Skeletal muscle tissue (tissue), 3 donors: ENCODE measurements at regions not wholly inside any gene's neighbourhood (a gene's known extent, or its start where the extent isn't known, plus 50 kb on each side); places are given as distances from the start of the nearest gene placed in this dataset.

ENCODE experiments used
- H3K27ac ChIP-seq: one replicate; pipeline ENCODE4 v1.7.0; 2013; ENCODE audit warnings: mild to moderate bottlenecking, low read depth, low read length, inconsistent platforms
- H3K27me3 ChIP-seq, 3 donors: one replicate each; pipeline ENCODE4 v1.7.0; 2013; ENCODE audit warnings: low read length in 3 of 3; ENCODE audit not compliant: control insufficient read depth in 3 of 3, insufficient read depth in 3 of 3
- H3K36me3 ChIP-seq, 3 donors: one replicate each; pipeline ENCODE4 v1.7.0; 2013; ENCODE audit warnings: low read length in 3 of 3; ENCODE audit not compliant: control insufficient read depth in 3 of 3, insufficient read depth in 3 of 3
- H3K4me1 ChIP-seq, 3 donors: one replicate each; pipeline ENCODE4 v1.7.0; 2013; ENCODE audit warnings: low read length in 3 of 3, mild to moderate bottlenecking in 3 of 3; ENCODE audit not compliant: control insufficient read depth in 3 of 3, insufficient read depth in 3 of 3
- H3K4me3 ChIP-seq, 3 donors: one replicate each; pipeline ENCODE4 v1.7.0; 2013; ENCODE audit warnings: low read length in 3 of 3
- H3K9ac ChIP-seq, 3 donors: one replicate each; pipeline ENCODE4 v1.7.0; 2013; ENCODE audit warnings: low read length in 3 of 3, mild to moderate bottlenecking in 3 of 3, moderate library complexity in 2 of 3, low read depth in 1 of 3
- H3K9me3 ChIP-seq, 3 donors: one replicate each; pipeline ENCODE4 v1.7.0; 2013; ENCODE audit warnings: low read length in 3 of 3; ENCODE audit not compliant: control insufficient read depth in 3 of 3
- donor health status: Osteomylitis.

DNA sequence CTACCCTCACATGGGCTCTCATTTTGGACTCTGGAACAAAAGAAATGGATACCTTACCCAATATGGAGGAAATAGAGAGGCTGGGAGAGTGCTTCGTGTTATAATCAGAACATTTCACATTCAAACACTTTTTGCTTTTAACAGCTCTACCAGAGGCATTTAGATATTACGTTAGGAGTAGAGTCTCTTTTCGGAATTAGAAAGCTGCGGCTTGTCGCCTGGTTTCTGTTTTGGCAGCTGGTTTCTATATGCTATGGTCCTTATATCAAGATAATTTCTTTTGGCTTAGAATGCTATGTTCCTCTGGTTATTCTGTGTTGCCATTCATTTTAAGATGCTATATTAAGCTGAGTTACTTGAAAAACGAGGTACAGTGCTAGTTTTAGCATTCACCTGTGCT lies 392.8 kb upstream of the GALNT5 start:
- Histone ChIP-seq H3K27ac (no peak overlapping the region), H3K4me3 (no peak overlapping the region), H3K9ac (no peak overlapping the region), H3K36me3 (no peaks in the 10 kb centered on the region), H3K27me3 (no peaks in the 10 kb centered on the region), H3K4me1 (no peaks in the 10 kb centered on the region), H3K9me3 (no peaks in the 10 kb centered on the region)

DNA sequence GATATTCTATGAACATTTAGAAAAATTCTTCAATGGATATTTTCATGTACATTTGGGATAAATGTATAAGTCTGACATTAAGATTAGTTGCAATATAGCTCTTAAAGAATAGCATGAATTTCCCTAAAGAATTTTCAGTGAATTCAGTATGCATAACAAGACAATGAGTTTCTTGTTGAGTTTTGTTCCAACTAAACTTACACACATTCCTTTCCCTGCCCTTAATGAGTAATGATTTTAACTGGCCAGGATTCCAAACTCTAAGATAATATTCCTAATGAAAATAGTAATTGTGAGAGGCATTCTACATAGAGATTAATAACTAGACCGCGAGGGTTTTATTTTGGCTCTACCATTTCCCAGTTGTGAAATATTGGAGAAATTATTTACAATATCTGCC lies 390.3 kb upstream of the GALNT5 start:
- no peaks in the 10 kb centered on the region for H3K9me3 ChIP-seq
- H3K9ac ChIP-seq, result no peak overlapping the region
- H3K27ac ChIP-seq, result no peak overlapping the region
- no peaks in the 10 kb centered on the region for H3K36me3 ChIP-seq
- H3K4me3 ChIP-seq, result no peak overlapping the region
- H3K27me3 ChIP-seq, result no peaks in the 10 kb centered on the region
- H3K4me1 ChIP-seq, result no peaks in the 10 kb centered on the region

DNA sequence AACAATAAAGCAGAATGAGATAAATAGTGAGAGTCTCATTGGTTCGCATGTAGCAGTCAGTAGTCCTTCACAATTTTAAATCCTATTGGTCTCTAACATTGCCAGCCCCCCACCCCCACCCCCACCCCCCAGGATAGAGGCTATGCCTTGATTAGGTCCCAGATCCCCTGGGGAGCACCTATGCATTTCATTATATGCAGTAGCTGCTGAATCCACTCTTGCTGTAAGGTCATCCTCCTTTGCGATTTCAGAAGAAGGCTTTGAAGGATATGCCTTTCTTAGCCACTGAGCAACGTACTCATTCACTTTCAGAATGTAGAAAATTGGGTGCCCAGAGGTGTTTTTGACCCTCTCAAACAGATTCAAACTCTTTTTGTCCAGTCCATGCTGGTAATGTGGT lies 382.8 kb upstream of the GALNT5 start:
- no peaks in the 10 kb centered on the region for H3K27me3 ChIP-seq
- H3K4me3 ChIP-seq, result no peak overlapping the region
- H3K4me1 ChIP-seq, result no peaks in the 10 kb centered on the region
- no peak overlapping the region for H3K9ac ChIP-seq
- H3K9me3 ChIP-seq, result no peaks in the 10 kb centered on the region
- H3K27ac ChIP-seq, result no peak overlapping the region
- no peaks in the 10 kb centered on the region for H3K36me3 ChIP-seq

DNA sequence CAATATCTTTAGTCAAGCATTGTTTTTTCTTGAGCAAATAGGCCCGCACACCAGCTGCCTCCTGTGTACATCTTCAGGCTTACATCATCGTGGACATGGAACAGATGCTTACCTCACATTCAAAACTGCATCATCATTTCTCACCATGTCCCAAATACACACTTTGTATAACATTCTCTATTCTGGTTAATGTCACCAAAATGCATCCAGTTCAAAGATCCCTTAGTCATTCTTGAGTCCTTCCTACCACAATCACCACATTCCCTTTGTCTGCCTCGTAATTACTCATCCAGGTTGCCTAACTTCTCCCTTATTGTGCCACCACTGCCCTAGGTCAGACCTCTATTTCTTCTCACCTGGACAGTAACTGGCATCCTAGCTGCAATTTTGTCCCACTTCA lies 373.7 kb upstream of the GALNT5 start:
- no peaks in the 10 kb centered on the region for H3K9me3 ChIP-seq
- no peak overlapping the region for H3K4me3 ChIP-seq
- H3K9ac ChIP-seq, result no peak overlapping the region
- no peaks in the 10 kb centered on the region for H3K4me1 ChIP-seq
- no peak overlapping the region for H3K27ac ChIP-seq
- H3K27me3 ChIP-seq, result no peaks in the 10 kb centered on the region
- H3K36me3 ChIP-seq, result no peaks in the 10 kb centered on the region

DNA sequence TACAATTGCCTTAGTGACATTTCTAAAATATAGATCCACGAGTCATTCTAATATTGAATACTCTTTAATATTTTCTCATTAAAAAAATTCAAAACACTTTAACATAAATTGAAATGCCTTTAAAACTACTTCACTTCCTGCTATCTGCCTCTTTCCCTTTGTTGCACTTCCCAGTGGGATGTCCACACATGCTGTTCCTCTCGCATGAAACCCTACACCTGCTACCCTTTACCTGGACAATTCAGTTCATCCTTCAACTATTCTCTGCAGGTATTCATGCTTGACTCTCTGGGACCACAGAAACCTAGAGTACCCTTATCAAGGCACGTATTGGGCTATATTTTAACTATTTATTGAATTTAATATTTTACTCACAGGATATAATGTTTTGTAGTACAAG lies 373.3 kb upstream of the GALNT5 start:
- Histone ChIP-seq H3K4me3 (no peak overlapping the region), H3K27me3 (no peaks in the 10 kb centered on the region), H3K9ac (no peak overlapping the region), H3K4me1 (no peaks in the 10 kb centered on the region), H3K27ac (no peak overlapping the region), H3K9me3 (no peaks in the 10 kb centered on the region), H3K36me3 (no peaks in the 10 kb centered on the region)

DNA sequence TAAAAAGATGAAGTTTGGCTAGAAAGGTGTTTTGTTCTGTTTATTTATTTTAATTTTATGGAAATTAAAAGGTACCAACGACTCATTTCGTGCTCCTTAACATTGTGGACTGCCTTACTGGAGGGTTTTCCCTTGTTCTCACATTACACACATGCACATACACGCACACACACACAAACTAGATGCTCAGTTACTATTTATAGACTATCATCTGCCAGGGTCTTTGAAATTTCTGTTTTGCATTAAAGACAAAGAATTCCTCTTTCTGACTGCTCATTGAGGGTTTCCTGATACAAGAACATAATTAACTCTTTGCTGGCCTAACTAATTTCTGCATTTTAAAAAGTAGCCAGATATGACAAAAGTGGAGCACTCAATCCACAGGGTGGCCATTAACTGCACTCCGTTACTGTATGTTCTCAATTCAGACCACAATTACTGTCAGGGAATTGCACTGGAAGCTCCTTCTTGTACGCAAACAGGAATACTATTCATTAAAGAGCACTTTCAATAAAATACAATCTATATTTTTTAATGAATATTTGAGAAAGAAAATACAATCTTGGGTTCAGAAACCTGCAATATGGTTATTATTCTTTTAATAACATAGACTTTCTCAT lies 366.9 kb upstream of the GALNT5 start:
- H3K4me1 ChIP-seq, result peaks cover 0 to 5% (median 0%) of the 10 kb centered on the region in 3 donors
- no peaks in the 10 kb centered on the region for H3K36me3 ChIP-seq
- peak overlapping the region in 1 of 3 donors; percentile 16 for H3K4me3 ChIP-seq
- no peaks in the 10 kb centered on the region for H3K27me3 ChIP-seq
- no peaks in the 10 kb centered on the region for H3K9me3 ChIP-seq
- no peak overlapping the region for H3K9ac ChIP-seq
- H3K27ac ChIP-seq, result no peak overlapping the region

DNA sequence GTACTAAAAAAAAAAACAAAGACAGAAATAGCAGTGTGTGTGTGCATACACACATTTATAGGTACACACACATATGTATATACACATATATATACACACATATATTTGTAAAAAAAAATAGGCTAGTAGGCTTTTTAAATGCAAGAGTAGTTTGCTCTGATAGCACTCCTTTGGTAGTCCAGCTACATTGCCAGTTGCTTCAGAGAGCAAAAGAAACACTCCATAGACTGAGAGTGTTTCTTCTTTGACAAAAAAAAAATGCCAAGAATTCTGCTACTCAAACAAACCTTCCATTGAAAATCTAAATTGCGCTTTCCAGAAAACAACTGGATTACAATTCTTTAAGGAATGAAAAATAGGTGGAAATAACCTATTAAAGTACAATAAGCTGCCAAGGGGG lies 365.9 kb upstream of the GALNT5 start:
- no peak overlapping the region for H3K27ac ChIP-seq
- no peak overlapping the region for H3K9ac ChIP-seq
- no peaks in the 10 kb centered on the region for H3K27me3 ChIP-seq
- peaks cover 0 to 5% (median 0%) of the 10 kb centered on the region in 3 donors for H3K4me1 ChIP-seq
- no peak overlapping the region for H3K4me3 ChIP-seq
- H3K9me3 ChIP-seq, result no peaks in the 10 kb centered on the region
- H3K36me3 ChIP-seq, result no peaks in the 10 kb centered on the region

DNA sequence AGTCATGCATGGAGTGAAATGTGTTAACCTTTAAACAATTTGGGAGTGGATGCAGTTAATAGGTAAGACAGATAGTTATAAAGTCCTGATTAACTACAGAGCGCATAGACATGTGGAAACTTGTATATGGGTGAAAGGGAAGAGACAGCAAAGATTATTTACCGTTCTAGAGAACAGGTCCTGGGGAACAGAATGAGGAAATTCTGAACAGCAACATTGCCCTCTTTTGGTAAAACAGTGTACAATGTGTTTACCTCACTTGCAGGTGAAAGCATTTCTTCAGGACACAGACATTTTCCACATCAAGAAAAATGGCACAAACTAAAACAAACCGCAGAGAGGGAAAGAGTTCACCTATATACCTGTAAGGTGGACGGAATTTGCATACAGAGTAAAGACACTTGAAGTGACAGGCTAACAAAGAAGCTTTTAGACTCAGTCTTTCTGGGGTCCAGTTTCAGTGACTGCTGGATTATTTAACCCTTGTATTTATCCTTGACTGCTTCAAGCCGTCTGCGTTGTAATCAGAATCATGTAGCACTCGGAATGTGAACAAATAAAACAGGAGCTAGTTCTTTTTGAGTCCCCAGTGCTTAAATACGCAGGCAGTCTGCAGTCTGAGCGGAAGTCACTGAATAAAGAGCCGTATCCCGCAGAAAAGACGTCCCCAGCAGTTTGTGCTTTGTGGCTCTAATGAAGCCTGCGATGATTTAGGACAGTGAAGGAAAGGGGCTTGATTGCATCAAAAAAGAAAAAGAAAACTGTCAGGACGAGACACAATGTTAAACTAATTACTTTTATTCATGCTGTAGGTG lies 364.8 kb upstream of the GALNT5 start:
- H3K27me3 ChIP-seq, result no peaks in the 10 kb centered on the region
- H3K9me3 ChIP-seq, result no peaks in the 10 kb centered on the region
- peak overlapping the region; percentile 13 to 35 (median 20) for H3K4me3 ChIP-seq
- H3K27ac ChIP-seq, result no peak overlapping the region
- no peaks in the 10 kb centered on the region for H3K36me3 ChIP-seq
- peaks cover 0 to 5% (median 0%) of the 10 kb centered on the region in 3 donors for H3K4me1 ChIP-seq
- H3K9ac ChIP-seq, result peak overlapping the region in 1 of 3 donors; percentile 18

DNA sequence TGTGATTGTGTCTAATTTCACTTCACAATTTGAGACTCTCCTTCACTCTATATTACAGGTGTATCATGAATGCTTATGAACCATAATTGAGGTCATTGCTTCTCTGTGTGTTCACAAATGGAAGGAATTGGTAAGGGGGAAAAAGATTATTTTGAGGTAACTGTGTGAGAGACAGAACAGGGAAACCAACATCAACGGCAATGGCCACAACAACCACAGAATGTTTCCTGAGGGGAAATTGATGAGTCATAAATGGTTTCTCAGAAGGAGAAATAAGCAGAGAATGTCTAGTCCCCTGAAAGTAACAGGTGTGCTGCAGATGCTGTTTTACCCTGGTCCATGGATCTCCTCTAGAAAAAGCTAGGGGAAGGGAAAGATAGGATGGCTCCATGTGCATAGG lies 361.2 kb upstream of the GALNT5 start:
- H3K36me3 ChIP-seq, result no peaks in the 10 kb centered on the region
- H3K4me1 ChIP-seq, result peaks cover 0 to 5% (median 0%) of the 10 kb centered on the region in 3 donors
- no peak overlapping the region for H3K27ac ChIP-seq
- H3K9me3 ChIP-seq, result no peaks in the 10 kb centered on the region
- H3K9ac ChIP-seq, result no peak overlapping the region
- H3K4me3 ChIP-seq, result no peak overlapping the region
- no peaks in the 10 kb centered on the region for H3K27me3 ChIP-seq

DNA sequence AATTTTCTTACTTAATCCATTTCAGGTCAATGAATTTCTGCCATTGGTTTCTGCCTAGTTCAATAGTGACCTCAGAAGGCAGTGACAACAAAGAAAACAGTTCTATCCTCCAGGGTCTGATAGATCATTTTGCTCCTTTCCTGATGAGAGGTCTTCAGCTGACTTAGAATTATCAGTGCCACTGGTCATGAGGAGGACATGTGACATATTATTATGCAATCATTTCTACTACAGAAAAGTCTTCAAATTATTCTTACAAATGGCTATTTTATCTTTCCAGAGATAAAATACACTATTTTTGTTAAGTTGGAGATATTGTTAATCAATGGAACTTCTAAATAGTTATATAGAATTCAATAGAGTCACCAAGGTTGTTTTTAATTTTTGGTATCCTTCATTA lies 360.0 kb upstream of the GALNT5 start:
- Histone ChIP-seq H3K9me3 (no peaks in the 10 kb centered on the region), H3K27me3 (no peaks in the 10 kb centered on the region), H3K36me3 (no peaks in the 10 kb centered on the region), H3K9ac (no peak overlapping the region), H3K4me1 (peaks cover 0 to 5% (median 0%) of the 10 kb centered on the region in 3 donors), H3K27ac (no peak overlapping the region), H3K4me3 (no peak overlapping the region)
